Forelimb muscle (tissue), 1 donor: ENCODE measurements at regions not wholly inside any gene's neighbourhood (a gene's known extent, or its start where the extent isn't known, plus 50 kb on each side); places are given as distances from the start of the nearest gene placed in this dataset.
"Not testable (repeated sequence)": the region's sequence is repeated elsewhere in the genome, so short reads cannot be mapped to it uniquely, and the experiment has no call there.

Experiments
- DNase-seq: peaks from one replicate; pipeline ENCODE4 v3.0.0-alpha.2; 2013; ENCODE audit warnings: low read depth

DNA sequence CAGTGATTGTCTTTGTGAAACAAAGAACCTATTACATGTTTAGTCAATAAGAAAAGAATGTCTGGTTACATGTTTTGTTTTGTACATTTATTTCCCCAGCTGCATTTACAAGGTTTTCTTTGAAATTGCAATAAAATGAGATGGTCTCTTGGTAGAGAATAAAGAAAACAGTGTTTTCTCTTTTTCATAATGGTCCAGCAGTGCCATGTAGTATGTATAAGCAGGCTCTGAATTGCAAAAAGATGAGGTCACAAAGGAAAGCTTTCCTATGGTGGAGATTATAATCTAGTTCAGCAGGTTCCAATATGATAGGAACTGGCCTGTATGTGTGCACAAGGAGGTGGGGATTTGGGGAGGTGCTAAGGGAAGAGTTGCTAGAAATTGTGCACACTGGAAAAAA lies 1417.3 kb downstream of the STIM2 start:
- DNase-seq, result no peak

DNA sequence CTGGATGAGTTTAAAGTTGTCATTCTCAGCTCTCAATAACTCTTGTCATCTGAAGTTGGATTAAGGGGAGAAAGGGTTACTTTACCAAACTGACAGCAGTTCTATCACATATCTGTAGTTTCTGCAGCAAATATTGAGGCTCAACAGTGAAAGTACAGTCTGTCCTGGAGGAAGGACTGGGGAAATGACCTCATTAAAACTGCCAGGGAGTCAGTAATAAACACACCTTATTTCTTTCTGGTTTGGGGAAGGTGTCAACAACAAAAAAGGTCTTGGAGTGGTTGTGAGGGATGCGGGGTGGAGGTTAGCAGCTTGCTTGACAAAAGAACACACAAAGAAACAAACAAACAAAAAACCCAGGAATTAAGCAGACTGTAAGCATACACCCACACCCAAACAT lies 1418.0 kb downstream of the STIM2 start:
- no peak for DNase-seq

- no peak for DNase-seq
Observed at GRCh38 chr4:28279249-28279648, 1418.6 kb downstream of the STIM2 start.

DNA sequence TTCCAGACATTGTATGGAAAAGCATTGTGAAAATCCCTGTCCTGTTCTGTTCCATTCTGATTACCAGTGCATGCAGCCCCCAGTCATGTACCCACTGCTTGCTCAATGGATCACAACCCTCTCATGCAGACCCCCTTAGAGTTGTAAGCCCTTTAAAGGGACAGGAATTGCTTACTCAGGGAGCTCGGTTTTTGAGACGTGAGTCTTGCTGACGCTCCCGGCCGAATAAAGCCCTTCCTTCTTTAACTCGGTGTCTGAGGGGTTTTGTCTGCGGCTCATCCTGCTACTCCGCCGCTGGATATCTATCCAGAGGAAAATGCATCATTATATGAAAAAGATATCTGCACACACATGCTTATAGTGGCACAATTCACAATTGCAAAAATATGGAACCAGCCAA lies 1425.6 kb downstream of the STIM2 start:
- not testable (repeated sequence) for DNase-seq

- peak; percentile 14 for DNase-seq
Observed at GRCh38 chr4:28287831-28288233, 1427.2 kb downstream of the STIM2 start.

DNA sequence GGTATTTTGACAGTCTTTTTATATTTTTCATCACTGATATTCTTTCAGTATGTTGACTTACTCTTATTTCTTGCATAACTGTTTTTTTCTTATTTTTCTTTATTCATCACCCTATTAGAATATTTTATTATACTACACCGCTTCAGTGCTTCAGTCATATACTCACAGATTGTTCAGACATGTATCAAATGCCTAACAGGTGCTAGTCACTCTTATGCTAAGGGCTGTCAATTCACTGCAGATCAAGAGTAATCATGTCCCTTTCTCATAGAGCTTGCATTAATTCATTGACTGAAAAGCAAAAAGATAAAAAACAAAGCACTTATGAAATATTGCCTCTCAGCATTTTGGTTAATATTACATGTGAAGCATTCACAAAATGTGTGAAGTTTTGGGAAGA lies 1435.6 kb downstream of the STIM2 start:
- DNase-seq, result no peak

DNA sequence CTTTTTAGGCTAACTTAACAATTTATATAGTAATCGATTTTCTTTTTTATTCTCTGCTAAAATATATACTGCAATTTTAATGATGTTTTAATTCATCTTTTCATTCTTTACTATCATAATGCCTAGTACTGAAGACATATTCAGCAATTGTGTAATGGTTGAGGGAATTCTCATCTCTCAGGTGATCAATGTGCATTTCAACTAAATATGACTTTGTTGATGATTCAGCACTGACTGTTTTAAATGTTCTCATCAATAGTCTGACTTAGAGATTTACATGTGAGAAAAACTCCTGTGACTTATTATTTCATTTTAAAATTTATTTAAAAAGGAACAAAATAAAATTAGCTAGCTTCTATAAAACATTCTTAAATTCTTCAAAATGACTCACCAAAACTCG lies 1450.3 kb downstream of the STIM2 start:
- no peak for DNase-seq

GRCh38 chr4:28312497-28312896 lies 1451.9 kb downstream of the STIM2 start:
- not testable (repeated sequence) for DNase-seq

GRCh38 chr4:28313729-28314713 lies 1453.4 kb downstream of the STIM2 start:
- no peak for DNase-seq

- DNase-seq, result no peak
Observed at GRCh38 chr4:28317221-28317620, 1456.6 kb downstream of the STIM2 start.

- no peak for DNase-seq
Observed at GRCh38 chr4:28334249-28334648, 1473.6 kb downstream of the STIM2 start.

GRCh38 chr4:28341784-28342183 lies 1481.1 kb downstream of the STIM2 start:
- DNase-seq, result no peak

GRCh38 chr4:28350485-28350884 lies 1489.8 kb downstream of the STIM2 start:
- DNase-seq, result no peak

- DNase-seq, result no peak
Observed at GRCh38 chr4:28351102-28351501, 1490.5 kb downstream of the STIM2 start.

GRCh38 chr4:28351826-28352225 lies 1491.2 kb downstream of the STIM2 start:
- no peak for DNase-seq

GRCh38 chr4:28354880-28355656 lies 1494.4 kb downstream of the STIM2 start:
- no peak for DNase-seq

DNA sequence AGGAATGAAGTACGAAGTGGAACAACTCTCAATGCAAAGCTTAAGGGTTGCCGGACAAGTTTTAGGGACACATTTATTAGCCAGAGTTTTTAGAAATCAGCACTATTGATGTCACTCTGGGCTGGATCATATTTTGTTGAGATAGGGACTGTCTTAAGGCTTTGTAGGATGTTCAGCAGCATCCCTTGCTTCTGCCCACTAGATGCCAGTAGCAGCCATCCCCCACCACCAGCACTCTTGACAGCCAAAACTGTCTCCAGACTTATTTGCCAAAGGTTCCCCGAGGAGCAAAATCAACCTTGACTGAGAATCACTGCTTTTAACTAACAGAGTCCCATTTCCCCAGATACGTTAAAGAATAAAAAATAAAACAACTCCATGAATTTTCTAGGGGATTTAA lies 1497.3 kb downstream of the STIM2 start:
- no peak for DNase-seq

- DNase-seq, result peak; percentile 43
Observed at GRCh38 chr4:28358606-28359005, 1498.0 kb downstream of the STIM2 start.

DNA sequence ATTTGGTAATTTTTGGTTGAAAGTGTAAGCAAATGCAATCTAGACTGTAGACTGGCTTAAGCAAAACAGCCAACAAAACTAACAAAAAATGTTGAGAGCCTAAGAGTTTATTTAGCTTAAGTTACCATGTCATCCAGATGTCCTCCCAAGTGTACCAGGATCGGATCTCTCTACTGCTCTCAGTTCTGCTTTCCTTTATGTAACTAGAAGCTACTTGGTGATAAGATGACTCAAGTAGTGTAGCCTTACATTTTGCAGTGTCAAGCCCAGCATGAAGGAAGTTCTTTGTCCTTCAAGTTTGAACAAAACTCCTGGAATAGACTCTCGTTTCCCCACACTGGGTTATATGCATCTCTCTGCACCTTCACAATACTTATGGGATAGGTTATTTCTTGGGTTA lies 1500.0 kb downstream of the STIM2 start:
- no peak for DNase-seq

DNA sequence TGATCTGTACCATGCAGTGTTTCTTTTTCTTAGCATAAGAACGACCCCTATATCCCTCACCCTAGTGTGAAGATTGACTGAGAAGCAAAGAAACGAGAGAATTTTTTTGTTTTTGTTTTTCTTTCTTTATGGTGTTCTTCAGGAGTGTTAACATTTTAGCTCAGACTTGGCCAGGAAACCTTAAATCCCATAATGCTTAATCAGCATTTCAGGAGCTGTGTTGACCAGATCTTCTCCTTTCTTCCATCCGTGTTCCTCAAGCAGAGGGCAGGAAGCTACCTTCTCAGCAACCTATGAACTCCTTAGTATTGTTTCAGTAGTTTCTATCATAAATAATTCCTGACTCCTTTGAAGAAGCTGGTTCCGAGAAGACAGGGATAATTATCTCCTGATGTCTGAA lies 1501.5 kb downstream of the STIM2 start:
- no peak for DNase-seq

GRCh38 chr4:28369499-28369898 lies 1508.9 kb downstream of the STIM2 start:
- no peak for DNase-seq

- no peak for DNase-seq
Observed at GRCh38 chr4:28373191-28373590, 1512.5 kb downstream of the STIM2 start.

- no peak for DNase-seq
Observed at GRCh38 chr4:28373601-28374000, 1513.0 kb downstream of the STIM2 start.
